GM23338 (cell line): ENCODE measurements at regions not wholly inside any gene's neighbourhood (a gene's known extent, or its start where the extent isn't known, plus 50 kb on each side); places are given as distances from the start of the nearest gene placed in this dataset.

Experiments used
- ATAC-seq: fragments of 200-7000 bp; cut with Tn5 transposase; 3 replicates; pipeline ENCODE4 v1.9.1; 2020
- DNase-seq: peaks from one replicate; pipeline ENCODE4 v3.0.0-alpha.2; 2015; ENCODE audit warnings: low spot score
- H2AFZ ChIP-seq: fragments of 200-600 bp; sonication (generic); 2 replicates; pipeline ENCODE4 v1.8.0; 2016; ENCODE audit warnings: antibody characterized with exemption, mild to moderate bottlenecking, moderate library complexity
- H3F3A ChIP-seq: fragments of 200-600 bp; sonication (generic); replicated peaks from 2 replicates; pipeline ENCODE4 v1.8.0; 2017; ENCODE audit warnings: antibody characterized with exemption, mixed run types, low read depth
- H3K27ac ChIP-seq: fragments of 200-600 bp; sonication (generic); 2 replicates; pipeline ENCODE4 v1.6.1; 2016; ENCODE audit warnings: low read depth
- H3K27me3 ChIP-seq: fragments of 200-600 bp; sonication (generic); 2 replicates; pipeline ENCODE4 v1.8.0; 2016; ENCODE audit warnings: mild to moderate bottlenecking, mixed run types, moderate library complexity; ENCODE audit not compliant: insufficient read depth
- H3K36me3 ChIP-seq: fragments of 200-600 bp; sonication (generic); 2 replicates; pipeline ENCODE4 v1.8.0; 2016; ENCODE audit warnings: mild to moderate bottlenecking; ENCODE audit not compliant: insufficient read depth
- H3K4me1 ChIP-seq: fragments of 200-600 bp; sonication (generic); 2 replicates; pipeline ENCODE4 v1.8.0; 2016; ENCODE audit warnings: mild to moderate bottlenecking, moderate library complexity; ENCODE audit not compliant: insufficient read depth
- H3K4me2 ChIP-seq: fragments of 200-600 bp; sonication (generic); 2 replicates; pipeline ENCODE4 v1.7.1; 2017; ENCODE audit warnings: mixed run types
- H3K4me3 ChIP-seq: fragments of 200-600 bp; sonication (generic); 2 replicates; pipeline ENCODE4 v1.6.1; 2016; ENCODE audit warnings: mixed run types
- H3K79me2 ChIP-seq: fragments of 200-600 bp; sonication (generic); replicated peaks from 2 replicates; pipeline ENCODE4 v1.8.0; 2017; ENCODE audit warnings: mild to moderate bottlenecking; ENCODE audit not compliant: insufficient read depth
- H3K9me2 ChIP-seq: fragments of 200-600 bp; sonication (generic); 2 replicates; pipeline ENCODE4 v1.8.0; 2017; ENCODE audit not compliant: insufficient read depth
- H4K20me1 ChIP-seq: fragments of 200-600 bp; sonication (generic); replicated peaks from 2 replicates; pipeline ENCODE4 v1.8.0; 2017; ENCODE audit warnings: mild to moderate bottlenecking; ENCODE audit not compliant: insufficient read depth
- H3K27ac Mint-ChIP-seq: 2 replicates; pipeline ENCODE4 v1.8.0; 2020; ENCODE audit warnings: inconsistent platforms, mild to moderate bottlenecking, moderate library complexity, mixed read lengths
- H3K27me3 Mint-ChIP-seq: 3 replicates; pipeline ENCODE4 v1.8.0; 2022; ENCODE audit warnings: low read depth, mild to moderate bottlenecking, moderate library complexity, mixed read lengths, inconsistent platforms; ENCODE audit not compliant: insufficient read depth, poor library complexity
- H3K36me3 Mint-ChIP-seq: 3 replicates; pipeline ENCODE4 v1.8.0; 2021; ENCODE audit warnings: low read depth, mild to moderate bottlenecking, inconsistent platforms, moderate library complexity, mixed read lengths
- H3K4me1 Mint-ChIP-seq: 3 replicates; pipeline ENCODE4 v1.8.0; 2020; ENCODE audit warnings: mild to moderate bottlenecking, inconsistent platforms, mixed read lengths
- H3K4me3 Mint-ChIP-seq: 3 replicates; pipeline ENCODE4 v1.8.0; 2021; ENCODE audit warnings: moderate library complexity, mild to moderate bottlenecking, inconsistent platforms, mixed read lengths
- H3K9me3 Mint-ChIP-seq: 3 replicates; pipeline ENCODE4 v1.8.0; 2020; ENCODE audit warnings: moderate library complexity, mild to moderate bottlenecking, inconsistent platforms, mixed read lengths
- CREB1 ChIP-seq: fragments of 250-450 bp; sonication (Bioruptor Pico); IDR thresholded peaks from 2 replicates; pipeline ENCODE4 v1.5.0; 2020; ENCODE audit warnings: low read depth, mild to moderate bottlenecking, moderate library complexity
- EZH2phosphoT487 ChIP-seq: fragments of 200-600 bp; sonication (generic); IDR thresholded peaks from one replicate; pipeline ENCODE4 v1.8.1; 2018; ENCODE audit warnings: antibody characterized with exemption; ENCODE audit not compliant: unreplicated experiment
- STAT1 ChIP-seq: IDR thresholded peaks from one replicate; pipeline ENCODE4 v1.6.1; 2016; ENCODE audit warnings: antibody characterized with exemption; ENCODE audit not compliant: unreplicated experiment
- ZNF331 ChIP-seq: fragments of 250-450 bp; sonication (Bioruptor Pico); IDR thresholded peaks from 2 replicates; pipeline ENCODE4 v1.5.0; 2020; ENCODE audit warnings: low read depth, mild to moderate bottlenecking, moderate library complexity
- TF ChIP-seq, protein P1 (sequence below), 2 experiments: fragments of 200-600 bp in 1 of 2; sonication (generic) in 1 of 2; conservative IDR thresholded peaks; 2 replicates each; pipeline versions ENCODE4 v1.5.1 to v1.6.1; 2016 to 2017; ENCODE audit warnings: antibody characterized with exemption in 2 of 2, low read depth in 2 of 2, mild to moderate bottlenecking in 2 of 2, moderate library complexity in 1 of 2
- TF ChIP-seq, protein P2 (sequence below): fragments of 250-450 bp; sonication (Bioruptor Pico); IDR thresholded peaks from 2 replicates; pipeline ENCODE4 v1.5.0; 2020; ENCODE audit warnings: mild to moderate bottlenecking, moderate library complexity

- Mint-ChIP-seq H3K27me3 (peaks cover 4% of the 10 kb centered on the region), H3K27ac (no peak overlapping the region), H3K4me1 (peaks cover 15% of the 10 kb centered on the region; the same call in 2 of the 3 replicates), H3K4me3 (no peak overlapping the region), H3K9me3 (no peaks in the 10 kb centered on the region), H3K36me3 (no peaks in the 10 kb centered on the region)
- Histone ChIP-seq H3K9me2 (no peaks in the 10 kb centered on the region), H3F3A (no peaks in the 10 kb centered on the region), H3K27me3 (no peaks in the 10 kb centered on the region), H3K4me2 (no peak overlapping the region), H3K27ac (no peak overlapping the region), H3K4me3 (no peak overlapping the region), H3K36me3 (no peaks in the 10 kb centered on the region), H3K79me2 (no peaks in the 10 kb centered on the region), H2AFZ (no peak overlapping the region), H3K4me1 (no peaks in the 10 kb centered on the region), H4K20me1 (no peaks in the 10 kb centered on the region)
- DNase-seq (no peak), ATAC-seq (no peak)
- no peak for TF ChIP-seq CREB1 (CRISPR knock-in tag)
- no peak for TF ChIP-seq ZNF331
- TF ChIP-seq, protein P1, sequence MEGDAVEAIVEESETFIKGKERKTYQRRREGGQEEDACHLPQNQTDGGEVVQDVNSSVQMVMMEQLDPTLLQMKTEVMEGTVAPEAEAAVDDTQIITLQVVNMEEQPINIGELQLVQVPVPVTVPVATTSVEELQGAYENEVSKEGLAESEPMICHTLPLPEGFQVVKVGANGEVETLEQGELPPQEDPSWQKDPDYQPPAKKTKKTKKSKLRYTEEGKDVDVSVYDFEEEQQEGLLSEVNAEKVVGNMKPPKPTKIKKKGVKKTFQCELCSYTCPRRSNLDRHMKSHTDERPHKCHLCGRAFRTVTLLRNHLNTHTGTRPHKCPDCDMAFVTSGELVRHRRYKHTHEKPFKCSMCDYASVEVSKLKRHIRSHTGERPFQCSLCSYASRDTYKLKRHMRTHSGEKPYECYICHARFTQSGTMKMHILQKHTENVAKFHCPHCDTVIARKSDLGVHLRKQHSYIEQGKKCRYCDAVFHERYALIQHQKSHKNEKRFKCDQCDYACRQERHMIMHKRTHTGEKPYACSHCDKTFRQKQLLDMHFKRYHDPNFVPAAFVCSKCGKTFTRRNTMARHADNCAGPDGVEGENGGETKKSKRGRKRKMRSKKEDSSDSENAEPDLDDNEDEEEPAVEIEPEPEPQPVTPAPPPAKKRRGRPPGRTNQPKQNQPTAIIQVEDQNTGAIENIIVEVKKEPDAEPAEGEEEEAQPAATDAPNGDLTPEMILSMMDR (conservative IDR thresholded peaks at IDR 0.05; ENCODE audit: low read depth in 2 of 2): no peak
- TF ChIP-seq, protein P2, sequence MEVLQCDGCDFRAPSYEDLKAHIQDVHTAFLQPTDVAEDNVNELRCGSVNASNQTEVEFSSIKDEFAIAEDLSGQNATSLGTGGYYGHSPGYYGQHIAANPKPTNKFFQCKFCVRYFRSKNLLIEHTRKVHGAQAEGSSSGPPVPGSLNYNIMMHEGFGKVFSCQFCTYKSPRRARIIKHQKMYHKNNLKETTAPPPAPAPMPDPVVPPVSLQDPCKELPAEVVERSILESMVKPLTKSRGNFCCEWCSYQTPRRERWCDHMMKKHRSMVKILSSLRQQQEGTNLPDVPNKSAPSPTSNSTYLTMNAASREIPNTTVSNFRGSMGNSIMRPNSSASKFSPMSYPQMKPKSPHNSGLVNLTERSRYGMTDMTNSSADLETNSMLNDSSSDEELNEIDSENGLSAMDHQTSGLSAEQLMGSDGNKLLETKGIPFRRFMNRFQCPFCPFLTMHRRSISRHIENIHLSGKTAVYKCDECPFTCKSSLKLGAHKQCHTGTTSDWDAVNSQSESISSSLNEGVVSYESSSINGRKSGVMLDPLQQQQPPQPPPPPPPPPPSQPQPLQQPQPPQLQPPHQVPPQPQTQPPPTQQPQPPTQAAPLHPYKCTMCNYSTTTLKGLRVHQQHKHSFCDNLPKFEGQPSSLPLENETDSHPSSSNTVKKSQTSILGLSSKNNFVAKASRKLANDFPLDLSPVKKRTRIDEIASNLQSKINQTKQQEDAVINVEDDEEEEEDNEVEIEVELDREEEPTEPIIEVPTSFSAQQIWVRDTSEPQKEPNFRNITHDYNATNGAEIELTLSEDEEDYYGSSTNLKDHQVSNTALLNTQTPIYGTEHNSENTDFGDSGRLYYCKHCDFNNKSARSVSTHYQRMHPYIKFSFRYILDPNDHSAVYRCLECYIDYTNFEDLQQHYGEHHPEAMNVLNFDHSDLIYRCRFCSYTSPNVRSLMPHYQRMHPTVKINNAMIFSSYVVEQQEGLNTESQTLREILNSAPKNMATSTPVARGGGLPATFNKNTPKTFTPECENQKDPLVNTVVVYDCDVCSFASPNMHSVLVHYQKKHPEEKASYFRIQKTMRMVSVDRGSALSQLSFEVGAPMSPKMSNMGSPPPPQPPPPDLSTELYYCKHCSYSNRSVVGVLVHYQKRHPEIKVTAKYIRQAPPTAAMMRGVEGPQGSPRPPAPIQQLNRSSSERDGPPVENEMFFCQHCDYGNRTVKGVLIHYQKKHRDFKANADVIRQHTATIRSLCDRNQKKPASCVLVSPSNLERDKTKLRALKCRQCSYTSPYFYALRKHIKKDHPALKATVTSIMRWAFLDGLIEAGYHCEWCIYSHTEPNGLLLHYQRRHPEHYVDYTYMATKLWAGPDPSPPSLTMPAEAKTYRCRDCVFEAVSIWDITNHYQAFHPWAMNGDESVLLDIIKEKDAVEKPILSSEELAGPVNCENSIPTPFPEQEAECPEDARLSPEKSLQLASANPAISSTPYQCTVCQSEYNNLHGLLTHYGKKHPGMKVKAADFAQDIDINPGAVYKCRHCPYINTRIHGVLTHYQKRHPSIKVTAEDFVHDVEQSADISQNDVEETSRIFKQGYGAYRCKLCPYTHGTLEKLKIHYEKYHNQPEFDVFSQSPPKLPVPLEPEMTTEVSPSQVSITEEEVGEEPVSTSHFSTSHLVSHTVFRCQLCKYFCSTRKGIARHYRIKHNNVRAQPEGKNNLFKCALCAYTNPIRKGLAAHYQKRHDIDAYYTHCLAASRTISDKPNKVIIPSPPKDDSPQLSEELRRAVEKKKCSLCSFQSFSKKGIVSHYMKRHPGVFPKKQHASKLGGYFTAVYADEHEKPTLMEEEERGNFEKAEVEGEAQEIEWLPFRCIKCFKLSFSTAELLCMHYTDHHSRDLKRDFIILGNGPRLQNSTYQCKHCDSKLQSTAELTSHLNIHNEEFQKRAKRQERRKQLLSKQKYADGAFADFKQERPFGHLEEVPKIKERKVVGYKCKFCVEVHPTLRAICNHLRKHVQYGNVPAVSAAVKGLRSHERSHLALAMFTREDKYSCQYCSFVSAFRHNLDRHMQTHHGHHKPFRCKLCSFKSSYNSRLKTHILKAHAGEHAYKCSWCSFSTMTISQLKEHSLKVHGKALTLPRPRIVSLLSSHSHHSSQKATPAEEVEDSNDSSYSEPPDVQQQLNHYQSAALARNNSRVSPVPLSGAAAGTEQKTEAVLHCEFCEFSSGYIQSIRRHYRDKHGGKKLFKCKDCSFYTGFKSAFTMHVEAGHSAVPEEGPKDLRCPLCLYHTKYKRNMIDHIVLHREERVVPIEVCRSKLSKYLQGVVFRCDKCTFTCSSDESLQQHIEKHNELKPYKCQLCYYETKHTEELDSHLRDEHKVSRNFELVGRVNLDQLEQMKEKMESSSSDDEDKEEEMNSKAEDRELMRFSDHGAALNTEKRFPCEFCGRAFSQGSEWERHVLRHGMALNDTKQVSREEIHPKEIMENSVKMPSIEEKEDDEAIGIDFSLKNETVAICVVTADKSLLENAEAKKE (CRISPR knock-in tag): no peak
- no peak for TF ChIP-seq STAT1
- TF ChIP-seq EZH2phosphoT487: no peak
Measured at GRCh38 chr15:70345251-70346019, 247.7 kb upstream of the TLE3 start.
